Transverse colon (tissue), 4 donors: ENCODE measurements at regions not wholly inside any gene's neighbourhood (a gene's known extent, or its start where the extent isn't known, plus 50 kb on each side); places are given as distances from the start of the nearest gene placed in this dataset.

Experiments
- CTCF ChIP-seq, 5 experiments: fragments of 200-600 bp in 3 of 5; fragments of 450-650 bp in 2 of 5; sonication (generic) in 3 of 5; IDR thresholded peaks; 1 replicate in 2 of 5; 2 replicates in 3 of 5; pipeline ENCODE4 v1.5.1; 2016 to 2017; ENCODE audit warnings: antibody characterized with exemption in 5 of 5, inconsistent platforms in 3 of 5, mild to moderate bottlenecking in 2 of 5, moderate library complexity in 1 of 5
- POLR2AphosphoS5 ChIP-seq, 3 donors: sonication (generic); formaldehyde crosslinking; IDR thresholded peaks; one replicate each; pipeline ENCODE4 v1.6.1; 2016; ENCODE audit warnings: antibody characterized with exemption in 3 of 3

DNA sequence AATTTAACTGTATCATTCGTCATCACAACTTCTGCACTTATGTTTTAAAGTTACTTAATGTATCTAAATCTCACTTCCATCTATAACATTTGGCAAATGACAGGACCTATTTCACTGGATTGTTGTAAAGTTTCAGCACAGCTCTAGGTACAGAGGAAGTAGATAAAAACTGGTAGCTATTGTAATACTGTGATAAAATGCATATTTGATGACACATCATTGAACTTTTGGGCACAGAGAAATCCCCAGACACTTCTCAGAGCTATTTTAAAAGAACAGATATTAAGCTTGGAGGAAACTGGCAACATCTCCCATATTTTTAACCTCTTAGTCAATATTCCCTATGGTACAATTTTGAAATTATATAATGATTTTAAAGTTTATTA is 138.7 kb downstream of the RFPL4B start:
- TF ChIP-seq CTCF (IDR thresholded peaks at IDR 0.05) (no peak), POLR2AphosphoS5 (IDR thresholded peaks at IDR 0.05) (no peak)
